Effector memory CD4-positive, alpha-beta T cell (primary cell): ENCODE measurements at regions not wholly inside any gene's neighbourhood (a gene's known extent, or its start where the extent isn't known, plus 50 kb on each side); places are given as distances from the start of the nearest gene placed in this dataset.
A peak's percentile ranks its signal among the peaks of the same experiment; 100 is the strongest.

Source experiments
- DNase-seq, 3 donors: peaks; one replicate each; pipeline ENCODE4 v3.0.0-alpha.2; 2020
- H3K27ac ChIP-seq: 2 replicates; pipeline ENCODE4 v1.7.0; 2013; ENCODE audit warnings: mild to moderate bottlenecking, low read length, moderate library complexity; ENCODE audit not compliant: insufficient read depth, poor library complexity, severe bottlenecking
- H3K27me3 ChIP-seq: replicated peaks from 2 replicates; pipeline ENCODE4 v1.7.0; 2013; ENCODE audit warnings: mild to moderate bottlenecking, low read length; ENCODE audit not compliant: insufficient read depth, control insufficient read depth, poor library complexity, severe bottlenecking
- H3K36me3 ChIP-seq: 2 replicates; pipeline ENCODE4 v1.7.0; 2013; ENCODE audit warnings: mild to moderate bottlenecking, low read length, moderate library complexity; ENCODE audit not compliant: control insufficient read depth, insufficient read depth
- H3K4me1 ChIP-seq: 2 replicates; pipeline ENCODE4 v1.7.0; 2013; ENCODE audit warnings: low read length, mild to moderate bottlenecking; ENCODE audit not compliant: control insufficient read depth, insufficient read depth, poor library complexity, severe bottlenecking
- H3K4me3 ChIP-seq: 2 replicates; pipeline ENCODE4 v1.7.0; 2013; ENCODE audit warnings: low read length, low read depth, mild to moderate bottlenecking; ENCODE audit not compliant: insufficient read depth, poor library complexity, severe bottlenecking
- H3K9me3 ChIP-seq: 2 replicates; pipeline ENCODE4 v1.7.0; 2013; ENCODE audit warnings: mild to moderate bottlenecking, low read length, moderate library complexity; ENCODE audit not compliant: control insufficient read depth

- Histone ChIP-seq H3K27ac (no peak overlapping the region), H3K9me3 (no peaks in the 10 kb centered on the region), H3K4me3 (no peak overlapping the region), H3K4me1 (no peaks in the 10 kb centered on the region), H3K36me3 (no peaks in the 10 kb centered on the region), H3K27me3 (no peaks in the 10 kb centered on the region)
- DNase-seq, result no peak
Measured at GRCh38 chr9:110041452-110041851, 166.5 kb downstream of the C9orf152 start.

- no peaks in the 10 kb centered on the region for H3K36me3 ChIP-seq
- no peak overlapping the region for H3K27ac ChIP-seq
- H3K9me3 ChIP-seq, result no peaks in the 10 kb centered on the region
- peak overlapping the region; percentile 78 for H3K4me3 ChIP-seq
- no peaks in the 10 kb centered on the region for H3K27me3 ChIP-seq
- no peak for DNase-seq
- peaks cover 5% of the 10 kb centered on the region for H3K4me1 ChIP-seq
Measured at GRCh38 chr9:110047232-110047954, 160.6 kb downstream of the C9orf152 start.

GRCh38 chr9:110047955-110048402, 160.0 kb downstream of the C9orf152 start:
- Histone ChIP-seq H3K36me3 (no peaks in the 10 kb centered on the region), H3K27me3 (no peaks in the 10 kb centered on the region), H3K27ac (no peak overlapping the region), H3K9me3 (no peaks in the 10 kb centered on the region), H3K4me3 (peak overlapping the region; percentile 78), H3K4me1 (peaks cover 5% of the 10 kb centered on the region)
- DNase-seq, result no peak

GRCh38 chr9:110048403-110048975, 159.5 kb downstream of the C9orf152 start:
- H3K4me3 ChIP-seq, result peak overlapping the region; percentile 78
- no peaks in the 10 kb centered on the region for H3K27me3 ChIP-seq
- no peak overlapping the region for H3K27ac ChIP-seq
- DNase-seq, result peak; percentile 56 to 64 (median 57)
- no peaks in the 10 kb centered on the region for H3K36me3 ChIP-seq
- H3K4me1 ChIP-seq, result peaks cover 5% of the 10 kb centered on the region
- H3K9me3 ChIP-seq, result no peaks in the 10 kb centered on the region

- Histone ChIP-seq H3K4me1 (peaks cover 5% of the 10 kb centered on the region), H3K9me3 (no peaks in the 10 kb centered on the region), H3K27me3 (no peaks in the 10 kb centered on the region), H3K36me3 (no peaks in the 10 kb centered on the region), H3K4me3 (peak overlapping the region; percentile 78), H3K27ac (no peak overlapping the region)
- DNase-seq, result no peak
Measured at GRCh38 chr9:110048976-110049698, 158.8 kb downstream of the C9orf152 start.

GRCh38 chr9:110049699-110050450, 158.1 kb downstream of the C9orf152 start:
- Histone ChIP-seq H3K4me1 (peaks cover 5% of the 10 kb centered on the region), H3K27ac (no peak overlapping the region), H3K4me3 (peak overlapping the region; percentile 78), H3K9me3 (no peaks in the 10 kb centered on the region), H3K36me3 (no peaks in the 10 kb centered on the region), H3K27me3 (no peaks in the 10 kb centered on the region)
- DNase-seq, result no peak

GRCh38 chr9:110050925-110051355, 157.0 kb downstream of the C9orf152 start:
- DNase-seq, result no peak
- H3K36me3 ChIP-seq, result no peaks in the 10 kb centered on the region
- peaks cover 5% of the 10 kb centered on the region for H3K4me1 ChIP-seq
- no peak overlapping the region for H3K27ac ChIP-seq
- no peak overlapping the region for H3K4me3 ChIP-seq
- H3K27me3 ChIP-seq, result no peaks in the 10 kb centered on the region
- H3K9me3 ChIP-seq, result no peaks in the 10 kb centered on the region

- no peaks in the 10 kb centered on the region for H3K36me3 ChIP-seq
- H3K4me1 ChIP-seq, result no peaks in the 10 kb centered on the region
- H3K9me3 ChIP-seq, result no peaks in the 10 kb centered on the region
- no peak for DNase-seq
- H3K4me3 ChIP-seq, result no peak overlapping the region
- H3K27ac ChIP-seq, result no peak overlapping the region
- no peaks in the 10 kb centered on the region for H3K27me3 ChIP-seq
Measured at GRCh38 chr9:110056062-110056461, 151.9 kb downstream of the C9orf152 start.

- DNase-seq, result peak; percentile 9 to 34 (median 18)
- H3K36me3 ChIP-seq, result no peaks in the 10 kb centered on the region
- no peak overlapping the region for H3K27ac ChIP-seq
Measured at GRCh38 chr9:110058304-110058953, 149.5 kb downstream of the C9orf152 start.

More at GRCh38 chr9:110058304-110058953, 149.5 kb downstream of the C9orf152 start:
- no peak overlapping the region for H3K4me3 ChIP-seq
- H3K4me1 ChIP-seq, result no peaks in the 10 kb centered on the region
- H3K9me3 ChIP-seq, result no peaks in the 10 kb centered on the region
- no peaks in the 10 kb centered on the region for H3K27me3 ChIP-seq
